ENCODE measurements at regions not wholly inside any gene's neighbourhood (a gene's known extent, or its start where the extent isn't known, plus 50 kb on each side); places are given as distances from the start of the nearest gene placed in this dataset.

DNA sequence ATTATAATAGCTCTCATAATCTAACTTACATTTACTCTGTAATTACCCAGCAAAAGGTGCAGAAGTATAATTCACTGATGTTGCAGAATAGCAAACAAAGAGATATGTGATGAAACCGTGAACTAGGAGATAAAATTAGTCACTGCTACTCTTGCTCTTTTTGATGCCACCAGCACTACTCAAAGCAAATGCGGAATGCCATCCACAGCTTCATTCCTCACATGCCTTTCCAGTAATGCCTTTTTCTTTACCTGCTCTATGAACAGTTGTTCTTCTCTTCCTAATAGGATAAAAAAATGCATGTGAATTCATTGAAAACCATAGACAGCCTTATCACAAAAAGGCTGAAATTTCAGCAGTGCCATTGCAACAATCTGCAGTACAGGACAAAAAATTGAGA lies 1129.5 kb downstream of the DIAPH3 start:
- TF ChIP-seq, protein P1, sequence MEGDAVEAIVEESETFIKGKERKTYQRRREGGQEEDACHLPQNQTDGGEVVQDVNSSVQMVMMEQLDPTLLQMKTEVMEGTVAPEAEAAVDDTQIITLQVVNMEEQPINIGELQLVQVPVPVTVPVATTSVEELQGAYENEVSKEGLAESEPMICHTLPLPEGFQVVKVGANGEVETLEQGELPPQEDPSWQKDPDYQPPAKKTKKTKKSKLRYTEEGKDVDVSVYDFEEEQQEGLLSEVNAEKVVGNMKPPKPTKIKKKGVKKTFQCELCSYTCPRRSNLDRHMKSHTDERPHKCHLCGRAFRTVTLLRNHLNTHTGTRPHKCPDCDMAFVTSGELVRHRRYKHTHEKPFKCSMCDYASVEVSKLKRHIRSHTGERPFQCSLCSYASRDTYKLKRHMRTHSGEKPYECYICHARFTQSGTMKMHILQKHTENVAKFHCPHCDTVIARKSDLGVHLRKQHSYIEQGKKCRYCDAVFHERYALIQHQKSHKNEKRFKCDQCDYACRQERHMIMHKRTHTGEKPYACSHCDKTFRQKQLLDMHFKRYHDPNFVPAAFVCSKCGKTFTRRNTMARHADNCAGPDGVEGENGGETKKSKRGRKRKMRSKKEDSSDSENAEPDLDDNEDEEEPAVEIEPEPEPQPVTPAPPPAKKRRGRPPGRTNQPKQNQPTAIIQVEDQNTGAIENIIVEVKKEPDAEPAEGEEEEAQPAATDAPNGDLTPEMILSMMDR (IDR thresholded peaks at IDR 0.05) = no peak
- TF ChIP-seq POLR2A (IDR thresholded peaks at IDR 0.05) = no peak
- no peak for TF ChIP-seq POLR2AphosphoS5 (IDR thresholded peaks at IDR 0.05)

Data from upper lobe of left lung (tissue), 4 donors.